Stimulated activated CD4-positive, alpha-beta T cell treated with anti-CD3 and anti-CD28 coated beads, Interleukin-1b, Interleukin-23, amount 100 ng/mL, for 1 hour (primary cell): ENCODE measurements at regions not wholly inside any gene's neighbourhood (a gene's known extent, or its start where the extent isn't known, plus 50 kb on each side); places are given as distances from the start of the nearest gene placed in this dataset.

Source experiments
- DNase-seq, 2 donors: peaks; one replicate each; pipeline ENCODE4 v3.0.0-alpha.2; 2020; ENCODE audit warnings: low read depth in 2 of 2

DNA sequence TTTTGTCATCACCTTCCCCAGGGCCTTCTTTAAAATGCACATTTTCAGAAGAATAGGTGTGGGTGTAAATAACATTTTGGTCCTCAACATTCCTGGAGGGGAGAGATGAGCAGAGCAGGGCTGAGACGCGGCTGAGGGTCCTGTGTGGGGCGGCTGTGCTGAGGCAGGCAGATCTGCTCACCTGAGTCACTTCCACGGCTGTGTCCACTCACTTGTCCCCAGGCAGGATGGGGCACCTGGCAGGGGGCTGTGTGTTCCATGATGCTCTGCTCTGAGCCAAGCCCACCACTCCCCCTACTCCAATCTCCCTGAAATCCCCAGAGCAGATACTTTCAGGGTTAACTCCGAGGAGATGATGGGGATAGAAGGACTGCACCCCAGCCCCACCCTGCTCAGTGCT lies 93.8 kb downstream of the GLRX3 start:
- no peak for DNase-seq

- DNase-seq: no peak
Observed at GRCh38 chr10:130230611-130231010, 94.4 kb downstream of the GLRX3 start.

GRCh38 chr10:130231251-130231741 lies 95.1 kb downstream of the GLRX3 start:
- no peak for DNase-seq

DNA sequence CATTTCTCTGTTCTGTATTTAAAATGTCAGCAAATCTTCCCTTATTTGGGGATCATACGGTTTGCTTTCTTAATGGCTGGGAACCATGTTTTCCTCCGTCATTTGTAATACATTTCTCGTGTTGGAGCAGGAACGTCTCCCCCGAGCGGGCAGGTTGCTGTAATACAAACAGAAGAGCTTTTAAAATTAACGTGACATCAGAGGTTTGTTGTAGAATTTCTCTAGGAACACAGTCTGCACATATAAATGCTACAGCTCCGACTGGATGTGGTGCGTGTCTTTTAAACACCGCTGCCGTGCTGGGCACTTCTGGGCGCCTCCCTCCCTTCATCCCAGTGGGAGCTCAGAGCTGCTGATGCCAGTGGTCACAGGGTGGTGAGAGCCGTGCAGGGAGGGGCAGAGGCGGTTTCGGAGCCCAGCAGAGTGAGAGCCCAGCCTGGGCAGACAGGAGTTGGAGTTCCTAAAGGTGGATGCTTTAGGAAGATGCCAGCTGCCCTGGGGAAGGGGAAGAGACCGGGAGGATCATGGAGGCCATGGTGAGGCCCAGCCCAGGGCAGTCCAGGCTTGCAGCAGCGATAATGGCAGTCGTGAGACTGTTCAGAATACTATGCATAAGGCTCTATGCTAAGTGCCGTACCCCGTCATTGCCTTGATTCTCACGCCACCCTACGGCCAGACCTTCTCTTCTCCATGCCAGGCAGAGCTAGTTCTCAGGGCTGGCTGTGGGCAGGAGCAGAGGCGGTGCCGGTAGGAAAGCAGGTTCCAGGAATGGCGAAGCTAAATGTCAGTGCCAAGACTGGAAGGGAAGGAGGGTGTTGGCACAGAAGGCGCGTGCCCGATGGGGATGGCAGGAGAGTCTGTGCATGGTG lies 96.2 kb downstream of the GLRX3 start:
- no peak for DNase-seq

DNA sequence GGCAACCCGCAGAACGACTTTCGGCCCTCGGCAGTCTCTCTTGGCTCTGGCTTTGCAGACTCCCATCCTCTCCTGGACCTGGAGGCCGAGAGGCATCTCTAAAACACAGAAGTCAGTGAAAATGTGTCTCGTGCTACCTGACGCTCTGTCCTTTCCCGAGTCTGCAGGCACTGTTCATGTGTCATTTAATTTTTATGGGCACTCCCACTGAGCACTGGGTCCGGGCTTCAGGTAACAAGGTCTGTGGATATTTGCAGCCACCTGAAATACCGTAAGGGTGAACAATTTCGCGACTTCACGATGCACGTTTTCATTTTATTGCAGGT lies 96.8 kb downstream of the GLRX3 start:
- no peak for DNase-seq

- no peak for DNase-seq
Observed at GRCh38 chr10:130233426-130233825, 97.2 kb downstream of the GLRX3 start.

- no peak for DNase-seq
Observed at GRCh38 chr10:130234171-130234965, 98.2 kb downstream of the GLRX3 start.

- no peak for DNase-seq
Observed at GRCh38 chr10:130236711-130237110, 100.5 kb downstream of the GLRX3 start.

DNA sequence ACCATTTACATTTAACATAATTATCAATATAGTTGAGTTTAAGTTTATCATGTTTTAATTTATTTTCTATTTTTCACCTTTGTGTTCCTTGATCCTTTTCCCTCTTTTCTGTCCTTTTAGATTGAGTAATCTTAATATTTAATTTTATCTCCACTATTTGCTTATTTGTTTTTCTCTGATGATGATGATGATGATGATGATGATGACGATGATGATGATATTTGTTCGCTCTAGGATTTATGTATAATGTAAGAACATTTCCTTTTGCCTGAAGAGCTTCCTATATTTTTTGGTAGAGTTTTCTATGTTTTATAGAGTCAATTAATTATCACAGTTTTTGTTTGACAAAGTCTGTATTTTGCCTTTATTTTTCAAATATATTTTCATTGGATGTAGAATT lies 104.2 kb downstream of the GLRX3 start:
- no peak for DNase-seq

DNA sequence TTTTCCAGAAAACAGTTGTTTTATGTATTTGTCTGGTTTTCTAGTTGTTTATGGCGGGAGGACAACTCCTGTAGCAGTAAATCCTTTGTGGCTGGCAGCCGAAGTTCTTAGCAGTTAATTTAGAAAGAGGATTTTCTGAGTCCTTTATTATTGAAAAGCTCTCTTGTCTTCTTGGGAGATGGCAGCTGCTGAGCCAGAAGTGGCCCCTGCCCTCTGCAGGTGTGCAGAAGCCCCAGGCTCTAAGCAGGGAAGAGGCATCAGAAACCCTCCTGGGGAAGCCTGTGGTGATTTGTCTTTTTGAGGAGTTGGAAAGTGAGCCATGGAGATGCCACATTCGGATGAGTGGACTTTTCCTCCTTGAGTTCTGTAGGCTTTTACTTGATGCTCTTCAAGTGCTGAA lies 106.3 kb downstream of the GLRX3 start:
- DNase-seq: no peak

DNA sequence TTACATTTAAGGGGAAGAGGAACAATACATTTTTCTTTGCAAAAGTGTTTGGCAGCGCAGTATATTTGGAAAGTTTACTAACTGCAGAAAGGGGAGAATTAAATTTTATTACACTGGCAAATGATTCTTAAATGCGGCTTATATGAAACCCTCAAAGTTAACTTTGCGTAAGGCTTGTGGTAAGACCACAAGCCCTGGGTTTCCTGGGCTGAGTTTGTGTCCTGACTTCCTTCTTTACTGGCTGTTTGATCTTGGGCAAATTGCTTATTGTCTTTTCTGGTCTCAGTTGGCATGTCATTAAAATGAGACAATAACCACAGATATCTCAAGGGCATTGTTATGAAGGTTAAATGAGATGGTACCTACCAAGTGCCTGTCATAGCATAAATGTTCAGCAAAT lies 106.8 kb downstream of the GLRX3 start:
- no peak for DNase-seq

- DNase-seq: no peak
Observed at GRCh38 chr10:130244031-130244927, 108.1 kb downstream of the GLRX3 start.

- no peak for DNase-seq
Observed at GRCh38 chr10:130244928-130245495, 108.8 kb downstream of the GLRX3 start.

DNA sequence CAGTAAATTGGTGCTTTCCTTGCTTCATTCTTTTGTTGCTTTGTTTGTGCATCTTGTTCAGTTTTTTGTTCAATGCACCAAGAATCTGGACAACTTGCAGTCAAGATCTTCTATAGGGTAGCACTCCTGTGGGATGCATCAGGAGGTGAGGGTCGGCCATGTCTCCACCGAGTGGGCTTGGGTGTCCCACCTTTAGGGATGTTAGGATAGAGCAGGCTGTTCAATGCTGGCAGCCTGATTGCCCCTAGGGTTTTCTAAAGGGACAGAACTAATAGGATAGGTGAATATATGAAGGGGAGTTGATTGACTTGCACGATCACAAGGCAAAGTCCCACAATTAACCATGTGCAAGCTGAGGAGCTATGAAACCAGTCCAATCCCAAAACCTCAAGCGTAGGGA lies 109.9 kb downstream of the GLRX3 start:
- DNase-seq: no peak

GRCh38 chr10:130250127-130250526 lies 113.9 kb downstream of the GLRX3 start:
- DNase-seq: no peak

DNA sequence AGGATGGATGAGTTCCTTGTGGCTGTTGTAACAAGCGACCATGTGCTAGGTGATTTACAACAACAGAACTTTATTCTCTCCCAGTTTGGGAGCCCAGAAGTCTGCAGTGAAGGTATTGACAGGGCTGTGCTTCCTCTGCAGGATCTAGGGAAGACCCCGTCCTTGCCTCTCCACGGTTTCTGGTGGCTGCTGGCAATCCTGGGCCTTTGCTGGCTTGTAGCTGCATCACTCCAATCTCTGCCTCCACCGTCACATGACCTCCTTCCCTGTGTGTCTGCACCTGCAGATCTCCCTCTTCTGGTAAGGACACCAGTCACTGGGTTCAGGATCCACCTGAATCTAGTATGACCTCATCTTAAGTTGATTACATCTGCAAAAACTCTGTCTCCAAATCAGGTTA lies 115.6 kb downstream of the GLRX3 start:
- no peak for DNase-seq

DNA sequence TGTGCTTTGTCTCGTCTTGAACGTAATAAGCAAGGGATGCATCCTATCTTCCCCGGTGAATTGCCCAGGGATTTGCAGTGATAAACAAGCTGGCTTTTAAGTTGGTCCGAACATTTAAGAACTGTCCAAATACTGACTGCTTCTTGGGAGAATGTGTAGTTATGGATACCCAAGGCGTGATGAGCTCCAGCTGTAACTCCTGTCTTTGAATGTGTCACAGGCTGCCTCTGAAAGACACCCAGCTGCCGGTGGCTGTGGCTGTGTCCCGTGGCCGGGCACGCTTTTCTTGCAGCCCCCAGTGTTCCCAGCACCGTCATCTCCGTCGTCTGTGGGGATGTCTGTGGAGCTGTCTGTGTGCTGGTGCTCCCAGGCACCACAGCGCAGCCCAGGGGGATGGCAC lies 118.1 kb downstream of the GLRX3 start:
- no peak for DNase-seq

DNA sequence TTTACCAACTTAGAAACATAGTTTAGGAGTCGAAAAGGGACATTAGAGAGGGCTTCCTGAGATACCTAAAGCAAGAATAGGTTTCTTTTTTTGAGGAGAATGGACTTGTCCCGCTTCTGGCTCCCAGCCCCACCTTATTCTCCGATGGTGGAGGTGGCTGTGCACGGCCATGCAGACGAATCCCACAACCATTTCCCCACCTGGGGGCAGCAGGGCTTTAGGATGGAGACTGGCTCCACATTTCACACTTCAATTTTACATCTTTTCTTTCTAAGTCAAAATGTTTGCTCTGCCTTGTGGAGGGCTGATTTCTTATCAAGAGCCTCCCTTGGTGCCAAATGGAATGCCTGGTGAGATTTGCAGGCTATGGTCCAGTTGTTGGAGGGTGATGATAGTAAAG lies 118.5 kb downstream of the GLRX3 start:
- DNase-seq: no peak

GRCh38 chr10:130255777-130256176 lies 119.6 kb downstream of the GLRX3 start:
- DNase-seq: no peak

DNA sequence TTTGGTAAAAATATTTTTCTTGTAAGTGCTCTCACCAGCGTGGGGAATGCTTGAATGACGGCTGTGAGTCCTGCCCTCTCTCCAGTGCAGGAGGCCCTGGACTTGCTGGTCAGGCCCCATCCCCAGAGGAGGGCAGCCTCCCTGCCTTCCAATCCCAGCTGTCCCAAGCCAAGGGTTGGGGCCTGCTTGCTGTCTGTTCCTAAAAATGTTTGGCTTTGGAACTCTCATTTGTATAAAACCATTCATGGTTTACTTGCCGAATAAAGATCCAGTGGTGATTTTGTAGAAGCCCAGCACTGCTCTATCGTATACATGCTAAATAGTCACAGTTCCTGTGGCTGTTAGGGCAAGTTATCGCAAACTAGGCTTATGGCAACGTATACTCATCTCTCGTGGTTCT lies 121.7 kb downstream of the GLRX3 start:
- no peak for DNase-seq

- no peak for DNase-seq
Observed at GRCh38 chr10:130259380-130259779, 123.2 kb downstream of the GLRX3 start.

DNA sequence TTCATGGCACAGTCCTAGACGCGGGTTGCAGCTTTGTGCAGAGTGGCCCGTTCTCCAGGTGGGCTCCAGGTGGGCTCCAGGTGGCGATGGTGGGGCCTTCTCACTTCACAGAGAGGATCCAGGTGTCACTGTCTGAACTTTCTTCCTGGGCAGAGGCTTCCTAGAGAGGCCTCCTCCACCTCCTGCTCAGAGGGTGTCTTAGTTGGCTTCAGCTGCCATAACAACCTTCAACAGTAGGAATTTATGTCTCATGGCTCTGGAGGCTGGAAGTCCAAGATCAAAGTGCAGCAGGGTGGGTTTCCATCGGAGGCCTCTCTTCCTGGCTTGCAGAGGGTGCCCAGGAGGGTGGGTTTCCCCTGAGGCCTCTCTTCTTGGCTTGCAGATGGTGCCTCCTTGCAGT lies 125.1 kb downstream of the GLRX3 start:
- no peak for DNase-seq
